ENCODE measurements at regions not wholly inside any gene's neighbourhood (a gene's known extent, or its start where the extent isn't known, plus 50 kb on each side); places are given as distances from the start of the nearest gene placed in this dataset.
"Not testable (repeated sequence)": the region's sequence is repeated elsewhere in the genome, so short reads cannot be mapped to it uniquely, and the experiment has no call there.

DNA sequence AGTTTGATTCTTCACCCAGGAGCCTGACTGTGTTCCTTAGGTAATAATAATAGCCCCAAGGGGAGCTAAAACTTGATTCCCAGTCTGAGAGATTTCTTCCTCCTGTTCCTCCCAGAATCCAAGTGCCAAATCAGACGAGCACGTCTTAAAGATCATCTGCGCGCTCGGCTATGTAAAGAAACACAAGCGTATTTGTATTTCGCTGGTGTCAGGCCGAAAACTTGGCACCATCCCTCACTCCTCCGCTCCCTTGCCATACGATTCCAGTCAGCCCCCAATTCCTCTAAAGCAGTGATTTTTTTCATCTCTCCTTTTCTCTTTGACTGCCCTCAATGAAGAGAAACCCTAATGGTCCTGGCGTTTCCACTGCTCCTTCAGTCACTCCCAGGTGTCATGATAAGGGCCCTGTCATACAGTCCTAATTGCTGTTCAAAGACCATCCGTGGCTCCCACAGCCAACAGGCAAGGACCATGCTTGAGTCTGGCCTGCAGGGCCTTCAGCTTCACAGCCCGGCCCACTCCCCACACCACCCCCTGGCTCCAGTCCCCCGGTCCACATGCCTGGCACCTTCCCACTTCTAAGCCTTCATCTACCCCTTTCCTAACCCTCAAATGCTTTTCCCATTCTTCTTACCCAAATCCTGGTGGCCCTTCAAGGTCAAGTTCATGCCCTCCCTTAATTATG lies 130.8 kb upstream of the ID2 start:
- DNase-seq = no peak

DNA sequence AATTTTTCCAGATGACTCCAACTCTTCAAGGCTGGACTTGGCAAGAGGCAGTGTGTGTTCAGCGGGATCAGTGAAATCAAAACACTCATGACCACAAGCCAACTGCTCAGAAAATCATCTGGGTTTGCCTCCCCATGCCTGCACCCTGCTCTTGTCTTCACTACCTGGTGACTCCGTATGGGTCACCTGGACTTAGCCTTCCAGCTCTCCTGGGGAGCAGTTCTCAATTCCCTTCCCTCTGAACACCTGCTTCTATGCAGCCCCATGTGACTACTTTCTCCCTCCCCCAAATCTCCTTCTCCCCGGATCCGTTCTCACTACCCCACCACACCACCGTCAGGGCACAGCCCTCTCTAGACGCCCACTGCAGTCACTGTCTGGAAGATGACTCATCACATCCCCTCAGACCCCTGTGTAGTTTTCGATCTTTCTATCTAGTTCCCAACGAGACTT lies 130.2 kb upstream of the ID2 start:
- peak in 1 of 2 donors; percentile 27 for DNase-seq

DNA sequence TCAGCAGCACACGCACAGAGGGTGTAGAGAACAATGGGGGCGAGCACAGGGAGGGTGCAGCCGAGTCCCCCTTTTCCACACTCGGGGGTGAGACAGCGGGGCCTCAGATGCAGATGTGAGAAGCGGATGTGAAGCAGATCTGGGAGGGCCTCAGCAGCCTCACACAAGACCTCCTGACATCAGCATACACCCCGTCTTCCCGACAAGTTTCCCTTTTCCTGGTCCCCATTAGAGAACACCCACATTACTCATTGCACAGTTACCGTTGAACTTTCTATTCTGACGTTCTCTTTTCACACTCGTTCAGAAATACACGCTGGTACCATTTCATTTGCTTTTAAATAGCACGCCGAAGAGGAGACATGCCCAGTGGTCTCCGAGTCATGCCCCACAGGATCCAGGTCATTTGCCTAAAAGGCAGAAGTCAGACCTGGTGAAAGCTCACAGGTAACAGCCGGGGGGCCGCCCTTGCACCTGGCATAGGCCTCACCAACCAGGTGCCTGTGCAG lies 129.5 kb upstream of the ID2 start:
- no peak for DNase-seq

DNA sequence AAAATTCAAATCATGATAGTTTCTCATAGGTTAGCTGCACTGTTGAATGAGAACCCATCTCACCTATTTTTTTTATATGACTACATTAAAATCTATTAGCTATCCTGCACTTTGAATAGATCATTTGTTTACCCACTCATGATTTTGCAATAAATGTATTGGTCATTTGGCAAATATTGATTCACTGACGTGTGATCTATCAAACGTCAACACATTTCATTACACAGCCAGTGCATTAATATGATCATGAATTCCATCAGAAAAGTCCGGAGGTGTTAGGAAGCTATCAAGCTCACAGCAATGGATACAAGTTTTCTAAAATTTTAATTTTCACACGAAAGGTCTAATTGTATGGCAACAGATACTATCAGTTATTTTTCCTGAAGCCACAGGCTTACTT lies 128.2 kb upstream of the ID2 start:
- DNase-seq = no peak

DNA sequence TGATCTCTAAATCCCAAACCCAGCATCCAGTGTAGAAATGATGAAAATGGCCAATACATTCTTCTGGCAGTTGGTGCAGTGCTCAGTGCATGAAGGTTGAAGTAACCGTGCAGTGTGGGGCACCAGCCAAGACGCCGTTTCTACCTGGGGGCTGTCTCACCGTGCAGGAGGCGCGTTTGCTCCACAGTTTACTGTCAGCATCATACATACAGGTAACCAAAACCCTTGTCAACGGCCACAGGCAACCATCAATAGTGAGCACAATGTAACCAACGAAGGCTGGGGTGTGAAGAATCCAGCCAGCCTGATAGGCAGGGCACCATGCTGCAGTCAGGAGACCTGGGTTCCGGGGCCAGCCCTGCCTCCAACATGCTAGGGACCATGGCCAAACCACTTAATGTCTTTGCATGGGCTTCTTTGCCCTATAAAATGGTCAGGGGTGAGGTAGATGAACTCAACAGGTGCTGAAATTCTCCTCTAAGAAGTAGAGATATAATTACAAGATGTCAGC lies 127.5 kb upstream of the ID2 start:
- DNase-seq = no peak

GRCh38 chr2:8555543-8555942 lies 126.3 kb upstream of the ID2 start:
- no peak for DNase-seq

DNA sequence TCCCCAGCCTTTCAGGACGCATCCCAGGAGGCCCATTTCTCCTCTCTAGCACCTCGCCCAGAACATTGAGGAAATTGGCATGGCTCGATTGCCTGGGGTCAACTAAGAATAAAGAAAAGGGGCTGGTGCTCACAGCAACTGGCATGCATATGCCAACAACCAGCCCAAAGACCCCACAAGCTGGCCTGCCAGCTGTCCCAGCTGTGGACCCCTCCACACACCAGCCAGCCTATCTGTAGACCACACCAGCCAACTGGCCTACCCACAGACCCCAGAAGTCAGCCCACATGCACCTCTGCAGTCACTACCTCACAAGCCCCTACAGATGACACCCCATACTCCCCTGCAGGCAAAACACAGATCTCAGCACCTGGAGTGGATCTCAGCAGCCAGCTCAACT lies 123.8 kb upstream of the ID2 start:
- peak in 1 of 2 donors; percentile 1 for DNase-seq

DNA sequence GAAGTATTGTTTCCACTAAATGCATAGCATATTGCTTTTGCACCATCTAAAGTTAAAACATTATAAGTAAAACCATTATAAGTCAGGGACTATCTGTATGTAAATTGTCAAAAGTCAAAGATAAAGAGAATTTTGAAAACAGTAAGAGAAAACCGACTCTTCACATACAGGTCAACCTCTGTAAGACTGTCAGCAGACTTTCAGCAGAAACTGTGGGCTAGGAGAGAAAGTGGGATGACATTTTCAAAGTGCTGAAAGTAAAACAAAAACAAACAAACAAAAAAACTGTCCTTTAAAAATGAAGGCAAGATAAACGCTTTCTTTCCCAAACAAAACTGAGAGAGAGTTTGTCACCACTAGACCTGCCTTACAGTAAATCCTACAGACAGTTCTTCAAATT lies 122.9 kb upstream of the ID2 start:
- DNase-seq = no peak

GRCh38 chr2:8559805-8560204 lies 122.1 kb upstream of the ID2 start:
- no peak for DNase-seq

- not testable (repeated sequence) for DNase-seq
Observed at GRCh38 chr2:8561692-8562091, 120.2 kb upstream of the ID2 start.

- peak in 1 of 2 donors; percentile 9 for DNase-seq
Observed at GRCh38 chr2:8563814-8564474, 117.9 kb upstream of the ID2 start.

DNA sequence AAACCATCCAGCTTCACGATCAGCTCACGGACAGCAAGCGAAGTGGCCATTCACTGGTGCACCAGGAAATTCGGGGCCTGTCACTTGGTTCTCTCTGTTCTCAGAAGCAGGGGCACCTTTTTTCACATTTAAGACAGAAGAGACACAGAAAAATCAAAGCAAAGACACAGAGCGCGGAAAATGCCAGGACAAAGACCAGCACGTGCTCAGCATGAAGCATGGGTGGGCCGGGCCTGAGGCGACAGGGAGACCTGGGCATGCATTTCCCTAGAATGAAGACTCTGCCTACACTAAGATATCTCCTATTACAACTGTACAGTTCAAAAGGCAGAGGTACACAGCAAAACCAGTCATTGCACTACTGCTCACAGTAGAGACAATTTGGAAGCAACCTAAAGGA lies 117.4 kb upstream of the ID2 start:
- no peak for DNase-seq

DNA sequence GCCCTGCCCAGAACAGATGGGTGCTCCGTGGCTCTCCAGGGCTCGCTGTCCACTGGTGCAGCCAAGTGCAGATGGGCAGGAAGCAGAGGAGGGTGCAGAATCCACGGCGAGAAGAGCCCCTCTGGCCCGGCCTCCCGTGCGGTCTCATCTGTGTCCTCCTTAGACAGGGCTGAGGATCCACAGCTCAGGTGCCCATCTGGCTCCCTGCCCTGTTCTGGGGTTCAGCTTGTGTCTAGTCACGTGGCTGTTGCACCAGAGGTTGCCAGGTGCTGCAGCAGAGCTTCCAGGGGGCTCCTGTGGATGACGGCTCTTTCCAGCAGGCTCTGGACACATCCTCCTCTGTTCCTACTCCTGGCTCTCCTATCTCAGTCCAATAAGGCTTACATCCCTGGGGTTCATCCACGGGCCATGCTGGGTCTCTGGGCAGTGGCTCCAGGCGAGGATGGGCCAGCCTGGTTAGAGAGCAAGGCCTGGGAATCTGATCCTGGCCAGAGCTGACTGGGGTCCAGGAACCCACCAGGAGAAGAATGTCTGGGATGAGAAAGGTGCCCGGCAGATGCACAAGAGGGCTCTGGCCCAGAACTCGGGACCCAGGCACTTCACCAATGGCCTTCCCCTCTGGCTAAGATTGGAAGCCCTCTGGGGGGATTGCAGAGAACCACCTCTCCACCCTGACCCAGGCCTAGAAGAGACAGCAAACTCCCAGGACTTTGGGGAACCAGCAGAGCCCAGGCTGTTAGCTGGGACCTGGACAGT lies 116.3 kb upstream of the ID2 start:
- DNase-seq = no peak

DNA sequence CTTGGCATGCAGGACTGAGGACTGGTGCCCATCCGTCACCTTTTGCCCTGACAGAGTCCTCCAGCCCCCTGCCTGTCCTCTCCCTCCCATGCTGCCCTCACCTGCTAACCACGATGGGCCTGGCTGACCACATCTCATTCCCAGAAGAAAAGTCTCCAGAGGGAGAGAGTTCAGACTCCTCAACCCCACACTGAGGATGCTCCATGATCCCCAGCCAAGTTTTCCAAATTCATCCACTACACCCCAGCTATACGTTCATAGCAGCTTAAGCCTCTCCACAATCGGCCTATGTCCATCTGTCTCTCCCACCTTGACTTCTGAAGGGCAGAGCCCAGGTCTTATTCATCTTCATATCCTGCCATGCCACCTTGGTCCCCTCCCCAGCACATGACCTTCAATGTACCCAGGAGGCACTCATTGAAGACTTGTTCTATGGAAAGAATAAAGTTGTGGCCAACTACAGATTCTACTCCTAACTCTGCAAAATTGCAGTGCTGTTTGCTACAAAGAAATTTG lies 115.6 kb upstream of the ID2 start:
- DNase-seq = no peak

DNA sequence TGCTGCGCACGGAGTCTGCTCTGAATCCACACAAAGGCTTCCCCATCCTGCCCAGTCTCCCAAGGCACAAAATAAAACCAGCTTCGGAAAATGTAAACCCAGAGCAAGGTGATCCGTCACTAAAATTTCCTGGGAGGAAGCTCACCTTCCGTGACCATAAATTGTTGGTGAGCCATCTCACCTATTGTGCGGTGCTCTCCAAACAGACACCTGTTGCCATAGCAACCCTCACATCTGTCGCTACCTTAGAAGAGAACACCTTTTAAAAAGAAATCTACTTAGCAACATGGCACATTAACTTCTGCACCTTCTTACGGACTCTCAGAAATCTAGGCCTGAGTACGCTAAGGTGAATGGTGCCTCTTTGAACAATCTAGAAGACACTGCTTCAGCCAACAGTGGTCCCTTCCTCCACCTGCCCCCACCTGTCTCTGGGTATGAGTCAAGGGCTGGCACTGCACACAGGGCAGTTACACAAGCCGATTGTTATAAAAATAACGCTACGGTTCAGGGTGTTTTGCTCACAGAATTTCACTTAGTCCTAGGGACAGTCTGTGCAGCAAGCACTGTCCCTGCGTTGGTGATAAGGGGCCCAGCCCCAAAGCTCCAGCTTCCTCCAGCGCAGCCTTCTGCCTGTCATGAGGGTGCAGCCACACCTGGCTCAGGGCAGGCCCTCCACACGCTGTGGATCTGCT lies 114.9 kb upstream of the ID2 start:
- DNase-seq = no peak

GRCh38 chr2:8567469-8568260 lies 114.2 kb upstream of the ID2 start:
- no peak for DNase-seq

GRCh38 chr2:8568543-8569302 lies 113.1 kb upstream of the ID2 start:
- no peak for DNase-seq

DNA sequence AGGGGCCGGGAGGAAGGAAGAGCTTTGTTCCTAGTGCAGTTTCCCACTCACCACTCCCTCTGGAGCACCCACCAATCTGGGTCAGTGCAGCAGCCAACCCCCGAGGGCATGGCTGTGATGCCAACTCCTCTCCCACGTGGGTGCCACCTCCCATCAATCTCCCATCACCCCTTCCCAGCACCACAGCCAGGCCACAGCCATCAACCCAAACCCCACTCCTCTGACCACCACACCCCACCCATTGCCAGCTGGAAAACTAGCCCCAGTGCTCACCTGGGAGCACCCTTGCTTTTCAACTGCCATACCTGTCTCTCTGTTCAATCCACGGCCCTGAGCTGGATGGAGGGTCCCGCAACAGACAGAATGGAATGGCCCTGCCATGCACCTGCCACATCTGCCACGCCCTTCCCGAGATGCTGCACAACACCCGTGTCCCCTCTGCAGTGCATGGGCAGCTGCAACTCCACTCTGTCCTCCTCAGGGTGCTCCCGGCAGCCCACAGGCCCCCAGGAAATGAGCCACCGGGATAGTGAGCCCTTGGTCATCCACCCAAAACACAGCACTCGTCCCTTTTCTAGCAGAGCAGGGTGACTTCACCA lies 112.4 kb upstream of the ID2 start:
- DNase-seq = no peak

GRCh38 chr2:8570637-8571036 lies 111.2 kb upstream of the ID2 start:
- DNase-seq = no peak

DNA sequence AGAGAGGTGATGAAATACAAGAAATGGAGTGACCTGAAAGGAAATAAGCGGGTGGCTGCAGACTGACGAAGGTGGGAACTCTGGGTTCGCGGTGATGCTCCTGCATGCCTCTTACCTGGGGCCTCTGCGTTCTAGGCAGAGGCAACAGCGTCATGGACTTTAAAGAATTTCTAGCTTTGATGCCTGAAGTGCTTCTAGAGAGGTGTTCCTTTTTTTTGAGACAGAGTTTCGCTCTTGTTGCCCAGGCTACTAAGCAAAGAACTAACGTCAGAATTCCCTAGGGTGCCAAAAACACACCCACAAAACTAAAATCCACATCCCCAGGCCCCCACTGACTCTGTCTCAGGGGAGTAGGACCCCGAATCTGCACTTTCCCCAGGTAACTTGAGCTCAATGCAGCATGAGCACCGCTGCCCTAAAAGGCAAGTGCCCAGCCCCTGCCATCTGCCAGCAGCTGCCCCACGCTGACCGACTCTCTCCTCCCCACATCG lies 110.5 kb upstream of the ID2 start:
- no peak for DNase-seq
